ENCODE measurements at regions not wholly inside any gene's neighbourhood (a gene's known extent, or its start where the extent isn't known, plus 50 kb on each side); places are given as distances from the start of the nearest gene placed in this dataset.

- peak; percentile 20 for DNase-seq (ENCODE audit: low read depth)
- no peak for TF ChIP-seq CTCF (IDR thresholded peaks at IDR 0.05; ENCODE audit: insufficient read depth, low read length)
- no peak overlapping the region for H3K4me3 ChIP-seq (ENCODE audit: low read depth, low read length)
Measured at GRCh38 chr6:2447931-2448330, 202.5 kb upstream of the GMDS start.

- no peak for TF ChIP-seq CTCF (IDR thresholded peaks at IDR 0.05; ENCODE audit: insufficient read depth, low read length)
Measured at GRCh38 chr6:2447318-2447920, 202.0 kb upstream of the GMDS start.

GRCh38 chr6:2441601-2442475, 196.4 kb upstream of the GMDS start:
- DNase-seq (ENCODE audit: low read depth): no peak
- TF ChIP-seq CTCF (IDR thresholded peaks at IDR 0.05; ENCODE audit: insufficient read depth, low read length): no peak
- H3K4me3 ChIP-seq (ENCODE audit: low read depth, low read length): no peak overlapping the region

More at GRCh38 chr6:2447318-2447920, 202.0 kb upstream of the GMDS start:
- no peak overlapping the region for H3K4me3 ChIP-seq (ENCODE audit: low read depth, low read length)
- no peak for DNase-seq (ENCODE audit: low read depth)

- TF ChIP-seq CTCF (IDR thresholded peaks at IDR 0.05; ENCODE audit: insufficient read depth, low read length): no peak
Measured at GRCh38 chr6:2440516-2440915, 195.1 kb upstream of the GMDS start.

GRCh38 chr6:2439632-2440031, 194.2 kb upstream of the GMDS start:
- no peak for TF ChIP-seq CTCF (IDR thresholded peaks at IDR 0.05; ENCODE audit: insufficient read depth, low read length)
- H3K4me3 ChIP-seq (ENCODE audit: low read depth, low read length): no peak overlapping the region
- no peak for DNase-seq (ENCODE audit: low read depth)

More at GRCh38 chr6:2440516-2440915, 195.1 kb upstream of the GMDS start:
- H3K4me3 ChIP-seq (ENCODE audit: low read depth, low read length): no peak overlapping the region
- no peak for DNase-seq (ENCODE audit: low read depth)

GRCh38 chr6:2439082-2439481, 193.7 kb upstream of the GMDS start:
- no peak for DNase-seq (ENCODE audit: low read depth)
- TF ChIP-seq CTCF (IDR thresholded peaks at IDR 0.05; ENCODE audit: insufficient read depth, low read length): no peak
- no peak overlapping the region for H3K4me3 ChIP-seq (ENCODE audit: low read depth, low read length)
